DMS79 treated with DMSO at 0.1 percent for 48 hours (cell line): ENCODE measurements at regions not wholly inside any gene's neighbourhood (a gene's known extent, or its start where the extent isn't known, plus 50 kb on each side); places are given as distances from the start of the nearest gene placed in this dataset.
"Not testable (repeated sequence)": the region's sequence is repeated elsewhere in the genome, so short reads cannot be mapped to it uniquely, and the experiment has no call there.

ENCODE experiments used
- DNase-seq: peaks from one replicate; lab custom pipeline; 2025; lab: John Stamatoyannopoulos, UW

- no peak for DNase-seq
Observed at GRCh38 chr11:43130616-43131015, 181.2 kb upstream of the API5 start.

DNA sequence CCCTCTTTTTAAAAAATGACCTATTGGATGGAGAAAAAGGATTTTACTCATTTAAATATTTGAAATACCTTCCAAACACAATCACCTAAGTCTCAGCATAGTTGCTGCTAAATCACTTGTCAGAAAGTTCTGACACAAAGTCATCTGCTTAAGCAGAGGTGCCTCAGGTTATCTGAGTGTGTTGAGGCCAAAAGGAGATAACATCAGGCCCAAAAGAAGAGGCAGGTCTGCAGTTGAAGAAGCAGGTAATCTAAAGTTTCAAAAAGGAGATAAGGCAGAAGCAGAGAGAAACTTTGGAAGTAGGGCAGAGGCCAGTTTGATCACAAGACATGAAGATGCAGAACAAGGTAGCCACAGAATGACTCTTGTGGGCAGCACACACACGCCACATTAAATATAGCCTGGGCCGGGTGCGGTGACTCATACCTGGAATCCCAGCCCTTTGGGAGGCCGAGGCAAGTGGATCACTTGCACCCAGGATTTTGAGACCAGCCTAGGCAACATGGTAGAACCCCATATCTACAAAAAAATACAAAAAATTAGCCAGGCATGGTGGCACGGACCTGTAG lies 175.7 kb upstream of the API5 start:
- no peak for DNase-seq

DNA sequence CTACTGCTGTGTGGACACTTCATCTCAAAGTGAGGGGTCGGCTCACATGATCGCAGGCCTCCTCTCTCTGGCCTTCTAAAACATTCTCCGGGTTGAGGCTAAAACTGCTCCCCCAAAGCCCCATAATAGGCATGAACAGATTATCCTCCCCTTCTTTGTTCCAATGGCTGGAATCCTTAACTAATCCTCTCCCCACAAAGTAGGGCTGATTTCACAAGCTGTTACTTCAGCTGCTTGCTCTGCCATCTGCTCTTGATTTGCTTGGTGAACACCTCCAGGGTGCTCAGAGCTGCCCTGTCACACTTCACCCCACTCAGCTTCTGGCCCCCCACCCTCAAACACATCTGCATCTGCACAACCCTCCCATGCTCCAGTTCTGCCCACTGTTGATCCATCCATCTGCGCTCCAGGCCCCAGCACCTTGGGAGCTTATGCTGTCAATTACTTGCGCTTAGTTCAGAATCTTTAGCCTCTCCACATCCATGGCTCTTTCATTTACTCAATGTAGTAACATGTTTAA lies 173.1 kb upstream of the API5 start:
- no peak for DNase-seq

GRCh38 chr11:43145653-43146052 lies 166.1 kb upstream of the API5 start:
- DNase-seq, result no peak

- DNase-seq, result no peak
Observed at GRCh38 chr11:43150697-43151096, 161.1 kb upstream of the API5 start.

DNA sequence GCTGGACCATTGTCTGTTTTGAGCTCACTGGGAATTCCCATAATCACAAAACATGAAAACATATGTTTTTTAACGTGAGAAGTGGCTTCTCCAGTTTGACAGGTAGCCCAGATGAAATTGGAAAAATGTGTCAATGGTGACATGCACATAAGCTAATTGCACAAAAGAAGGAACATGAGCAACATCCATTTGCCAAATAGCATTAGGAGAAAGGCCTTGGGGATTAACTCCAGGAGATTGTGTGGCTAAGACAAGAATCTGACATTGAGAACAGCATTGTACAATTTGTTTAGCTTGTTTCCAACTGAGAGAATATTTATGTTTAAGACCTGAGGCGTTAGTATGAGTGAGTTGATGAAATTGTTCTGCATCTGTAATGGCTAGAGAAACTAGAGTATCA lies 147.0 kb upstream of the API5 start:
- no peak for DNase-seq

- DNase-seq, result not testable (repeated sequence)
Observed at GRCh38 chr11:43165393-43165792, 146.4 kb upstream of the API5 start.

DNA sequence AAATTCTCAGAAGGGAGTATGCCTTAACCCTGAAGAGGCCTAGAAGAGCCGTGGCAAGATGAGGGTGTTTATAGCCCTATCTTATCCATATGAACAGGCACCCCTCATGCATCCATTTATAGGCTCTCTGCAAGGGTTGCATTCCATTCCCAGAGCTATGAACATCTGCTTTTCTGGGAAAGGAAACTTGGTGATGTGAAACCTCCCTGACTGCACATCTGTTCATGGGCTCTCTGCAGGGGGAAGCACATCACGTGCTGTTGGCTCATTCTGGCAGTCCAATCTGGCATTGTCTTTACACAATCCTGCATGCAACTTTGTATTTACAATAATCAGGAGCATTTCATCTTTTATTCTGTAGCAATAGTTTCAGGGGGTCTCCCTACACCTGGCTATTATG lies 143.6 kb upstream of the API5 start:
- DNase-seq, result not testable (repeated sequence)

DNA sequence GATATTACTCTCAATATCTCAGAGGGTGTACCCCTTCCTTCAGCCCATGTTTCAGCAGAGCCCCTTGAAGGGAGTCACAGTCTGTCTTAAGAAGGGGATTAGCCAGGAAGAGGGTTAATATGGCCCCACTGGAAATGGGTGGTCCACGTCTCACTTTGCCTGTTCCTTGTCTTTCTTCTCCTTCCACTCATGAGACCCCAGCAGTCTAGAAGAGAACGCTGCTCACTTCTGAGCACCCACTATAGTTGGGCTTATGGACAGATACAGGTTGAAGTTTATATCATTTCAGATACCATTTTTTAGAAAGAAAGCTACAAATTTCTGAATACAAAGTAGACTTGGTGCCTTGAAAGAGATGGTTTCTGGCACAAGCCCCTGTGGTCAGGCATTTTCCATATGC lies 139.3 kb upstream of the API5 start:
- DNase-seq, result no peak

- DNase-seq, result no peak
Observed at GRCh38 chr11:43177975-43178374, 133.8 kb upstream of the API5 start.

DNA sequence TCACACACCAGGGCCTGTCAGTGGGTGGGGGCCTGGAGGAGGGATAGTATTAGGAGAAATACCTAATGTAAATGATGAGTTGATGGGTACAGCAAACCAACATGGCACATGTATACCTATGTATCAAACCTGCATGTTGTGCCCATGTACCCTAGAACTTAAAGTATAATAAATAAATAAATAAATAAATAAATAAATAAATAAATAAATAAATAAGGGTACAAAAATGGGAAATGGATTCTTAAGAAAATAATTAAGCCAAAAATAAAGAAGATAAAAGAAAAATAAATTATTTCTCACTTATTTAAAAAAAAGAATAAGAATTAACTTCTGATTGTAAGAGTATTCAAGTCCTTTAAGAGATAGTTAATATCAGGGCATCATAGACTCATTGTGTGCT lies 117.3 kb upstream of the API5 start:
- not testable (repeated sequence) for DNase-seq

DNA sequence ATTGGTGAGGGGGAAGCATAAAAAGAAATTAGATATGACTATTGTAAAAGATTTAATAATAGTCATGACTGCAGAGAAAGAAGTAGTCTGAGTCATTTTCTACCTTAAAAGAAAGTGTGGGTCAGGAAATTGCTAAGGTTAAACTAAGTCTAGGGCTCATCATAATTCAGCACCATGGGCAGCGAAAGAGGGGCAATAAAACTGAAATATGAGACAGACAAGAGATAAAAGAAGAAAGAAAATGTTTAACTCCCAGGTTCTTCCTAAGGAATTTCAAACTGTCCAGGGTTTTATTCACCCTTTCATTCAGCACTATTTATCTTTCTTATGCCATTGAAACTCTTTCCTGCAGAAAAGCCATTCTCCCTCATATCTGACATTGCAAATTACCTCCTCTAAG lies 114.4 kb upstream of the API5 start:
- DNase-seq, result no peak

- no peak for DNase-seq
Observed at GRCh38 chr11:43200031-43200430, 111.8 kb upstream of the API5 start.

- DNase-seq, result no peak
Observed at GRCh38 chr11:43212279-43212678, 99.5 kb upstream of the API5 start.

DNA sequence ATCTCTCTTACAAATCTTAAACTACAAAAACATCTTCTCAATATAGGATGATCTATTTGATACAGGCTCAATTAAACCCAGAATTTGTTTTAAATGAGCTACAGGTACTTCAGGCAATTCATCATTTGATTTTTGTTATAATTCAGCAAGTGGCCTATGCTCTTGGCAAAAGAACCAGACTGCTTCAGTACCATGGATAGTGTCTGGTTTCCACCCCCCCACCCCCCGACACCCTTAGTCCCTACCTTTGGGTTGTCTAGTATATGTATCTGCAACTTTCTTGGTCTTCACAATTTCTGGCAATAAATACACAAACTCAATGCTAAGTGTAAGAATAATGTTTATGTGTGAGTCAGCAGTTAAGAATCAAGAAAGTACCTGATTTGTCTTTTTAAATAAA lies 97.3 kb upstream of the API5 start:
- no peak for DNase-seq

GRCh38 chr11:43217849-43218248 lies 93.9 kb upstream of the API5 start:
- DNase-seq, result no peak

DNA sequence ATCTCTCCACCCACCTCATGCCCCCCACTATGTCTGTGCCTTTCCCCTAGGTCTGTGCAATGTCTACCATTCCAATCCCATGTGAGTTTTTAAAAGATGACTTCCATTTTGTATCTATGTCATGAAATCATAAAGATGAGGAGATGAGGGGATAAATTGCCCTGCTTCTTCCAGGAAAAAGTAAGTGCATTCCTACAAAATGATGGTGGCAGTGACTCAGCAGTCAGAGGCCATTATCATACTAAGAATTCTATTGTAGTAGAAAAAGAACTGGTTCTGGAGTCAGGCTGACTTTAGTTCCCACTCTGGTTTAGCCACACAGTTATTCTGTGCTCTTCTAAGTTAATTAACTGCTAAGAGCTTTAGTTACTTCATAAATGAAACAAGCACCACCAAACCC lies 89.6 kb upstream of the API5 start:
- DNase-seq, result no peak

- no peak for DNase-seq
Observed at GRCh38 chr11:43223026-43223425, 88.8 kb upstream of the API5 start.

DNA sequence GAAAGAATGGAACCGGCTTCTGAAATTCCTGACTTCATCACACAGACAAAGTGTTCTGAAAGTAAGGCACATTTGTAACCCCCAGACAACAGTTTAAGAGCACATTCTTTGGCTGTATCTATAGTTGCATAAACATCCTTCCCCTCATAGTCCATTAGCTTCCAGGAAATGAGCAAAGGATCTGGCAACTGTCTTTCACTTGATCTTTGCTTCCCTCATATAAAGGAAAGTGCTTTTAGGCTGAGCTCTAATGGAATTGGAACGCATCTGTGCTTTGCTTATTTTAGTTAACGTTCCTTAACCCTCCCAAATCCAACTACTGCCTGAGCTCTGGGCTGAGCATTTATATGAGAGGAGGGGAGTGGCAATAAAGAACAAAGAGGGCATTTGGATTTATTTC lies 76.9 kb upstream of the API5 start:
- DNase-seq, result no peak

DNA sequence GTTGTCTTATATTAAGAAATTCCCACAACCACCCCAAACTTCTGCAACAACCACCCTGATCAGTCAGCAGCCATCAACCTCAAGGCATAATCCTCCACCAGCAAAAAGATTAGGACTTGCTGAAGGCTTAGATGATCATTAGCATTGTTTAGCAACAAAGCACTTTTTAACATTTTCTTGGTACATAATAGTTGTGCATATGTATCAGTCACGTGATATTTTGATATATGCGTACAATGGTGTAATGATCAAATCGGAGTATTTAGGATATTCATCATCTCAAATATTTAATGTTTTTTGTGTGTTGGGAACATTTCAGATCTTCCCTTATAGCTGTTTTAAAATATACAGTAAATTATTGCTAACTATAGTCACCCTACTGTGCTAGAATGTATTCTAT lies 73.5 kb upstream of the API5 start:
- no peak for DNase-seq

DNA sequence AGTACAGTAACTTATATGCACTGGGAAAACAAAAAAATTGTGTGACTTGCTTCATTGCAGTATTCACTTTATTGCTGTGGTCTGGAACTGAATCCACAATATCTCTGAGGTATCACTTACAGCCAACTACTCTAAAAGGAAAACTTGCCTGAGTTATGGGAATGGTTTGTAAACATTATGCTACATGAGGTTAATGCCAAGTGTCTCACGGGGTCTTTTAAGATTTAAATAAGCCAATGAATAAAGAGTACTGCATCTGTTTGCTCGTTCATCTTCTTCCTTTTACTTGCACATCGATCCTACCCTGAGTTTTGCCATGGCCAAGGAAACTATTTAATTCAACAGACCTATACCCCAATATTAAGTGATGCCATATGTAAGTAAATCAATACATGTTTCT lies 72.0 kb upstream of the API5 start:
- DNase-seq, result no peak

GRCh38 chr11:43242401-43242800 lies 69.4 kb upstream of the API5 start:
- no peak for DNase-seq

DNA sequence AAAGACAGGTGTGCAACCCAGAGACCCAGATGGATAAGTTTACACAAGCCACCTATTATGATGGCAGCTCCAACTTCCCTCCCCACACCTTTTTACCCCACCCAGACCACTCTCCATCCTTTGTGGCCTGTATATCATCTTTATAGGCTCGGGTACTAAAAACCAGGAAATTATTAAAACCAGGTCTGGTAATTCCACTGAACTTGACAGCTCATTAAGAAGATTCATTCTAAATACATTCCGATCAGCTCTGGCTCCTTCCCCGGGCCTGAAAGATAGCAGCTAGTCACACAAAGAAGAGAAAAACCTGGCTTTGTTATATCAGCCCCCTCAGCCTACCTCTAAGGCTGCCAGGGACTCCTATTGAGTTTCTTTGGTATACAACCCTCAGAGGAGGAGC lies 67.9 kb upstream of the API5 start:
- DNase-seq, result no peak

DNA sequence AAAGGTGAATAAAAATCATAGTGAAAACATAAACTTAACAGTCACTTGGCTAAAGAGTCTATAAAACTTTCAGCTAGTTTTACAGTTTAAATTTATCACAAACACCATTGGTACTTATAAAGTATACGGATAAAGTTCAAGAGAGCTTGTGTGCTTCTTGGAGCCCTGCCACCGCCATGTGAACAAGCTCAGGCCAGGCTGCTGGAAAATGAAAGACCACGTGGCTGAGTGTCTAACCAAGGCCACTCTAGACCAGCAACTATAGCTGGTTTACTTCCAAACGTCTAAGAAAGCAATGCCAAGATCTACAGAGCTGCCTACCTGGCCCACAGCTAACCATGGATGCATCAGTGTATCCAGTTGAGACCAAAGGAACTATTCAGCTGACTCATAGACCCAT lies 66.3 kb upstream of the API5 start:
- DNase-seq, result no peak

DNA sequence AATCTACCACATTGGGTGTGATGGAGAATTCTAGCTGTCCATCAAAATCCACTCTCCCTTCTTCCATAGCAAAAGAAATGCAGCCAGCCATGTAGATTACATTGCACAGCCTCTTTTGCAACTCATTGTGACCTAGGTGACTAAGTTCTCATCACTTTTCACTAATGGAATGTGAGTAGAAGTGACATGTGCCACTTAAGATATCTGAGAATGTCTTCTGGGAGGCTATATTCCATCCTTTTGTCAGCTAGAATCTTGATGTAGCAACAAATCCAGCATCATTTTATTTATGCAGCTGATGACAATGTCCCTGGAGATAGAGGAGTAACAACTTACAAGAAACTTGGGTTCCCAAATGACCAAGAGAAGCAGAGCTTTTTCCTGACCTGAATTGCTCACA lies 61.5 kb upstream of the API5 start:
- DNase-seq, result no peak
